ENCODE measurements at regions not wholly inside any gene's neighbourhood (a gene's known extent, or its start where the extent isn't known, plus 50 kb on each side); places are given as distances from the start of the nearest gene placed in this dataset.

GRCh38 chr2:240219208-240219890, 78.9 kb upstream of the OTOS start:
- no peaks in the 10 kb centered on the region for H3K9me3 ChIP-seq (replicated peaks; ENCODE audit: control insufficient read depth, insufficient read depth, low read length)
- in situ Hi-C loops (cut with MboI) (no loop called here), intact Hi-C loops (cut with micrococcal nuclease; ENCODE audit: unreplicated experiment) (no loop called here)
- no peak for FAIRE-seq
- H3K4me1 ChIP-seq (ENCODE audit: control insufficient read depth, insufficient read depth, low read length): no peaks in the 10 kb centered on the region
- H2AFZ ChIP-seq (ENCODE audit: control insufficient read depth, low read depth, low read length): no peak overlapping the region
- no peak for TF ChIP-seq FOS (IDR thresholded peaks at IDR 0.05; ENCODE audit: borderline replicate concordance, extremely low read depth, insufficient read length)
- TF ChIP-seq TAF1 (IDR thresholded peaks at IDR 0.05; ENCODE audit: borderline replicate concordance, low read depth, low read length): no peak
- TF ChIP-seq ATF2 (IDR thresholded peaks at IDR 0.05; ENCODE audit: low read length): no peak
- ChIA-PET RAD21 (ENCODE audit: unreplicated experiment) (no interaction called here), POLR2A (no interaction called here), SMC1A (ENCODE audit: uncharacterized antibody, unreplicated experiment) (no interaction called here), CTCF (no interaction called here)
- no TSS peak for BruUV-seq (replicated peaks)
- DNase-seq (ENCODE audit: low read depth, low spot score): no peak
- H3K9ac ChIP-seq (ENCODE audit: control insufficient read depth, insufficient read depth, low read length): no peak overlapping the region
- H3K4me2 ChIP-seq (ENCODE audit: control insufficient read depth, insufficient read depth): no peak overlapping the region
- ATAC-seq: no peak
- no peaks in the 10 kb centered on the region for H3K36me3 ChIP-seq (ENCODE audit: control insufficient read depth in 2 of 2, insufficient read depth in 2 of 2, low read length in 1 of 2)
- H3K27me3 ChIP-seq (replicated peaks in 1 of 2; ENCODE audit: control insufficient read depth in 2 of 2, insufficient read depth in 2 of 2, low read length in 1 of 2): no peaks in the 10 kb centered on the region; a peak in 2 of 4 replicates
- H3K4me3 ChIP-seq: no peak overlapping the region
- H4K20me1 ChIP-seq (ENCODE audit: control insufficient read depth, insufficient read depth): no peaks in the 10 kb centered on the region
- 54% methylated on average over 16 of the region's 16 CpGs for WGBS (ENCODE audit: insufficient coverage, insufficient replicate concordance, low lambda C conversion rate, missing lambda C conversion rate)
- no peak overlapping the region for H3K27ac ChIP-seq (ENCODE audit: control insufficient read depth, insufficient read depth)
- H3K79me2 ChIP-seq (ENCODE audit: control insufficient read depth, insufficient read depth, low read length): no peaks in the 10 kb centered on the region

- 0% methylated on average over 3 of the region's 3 CpGs for WGBS (ENCODE audit: insufficient coverage, insufficient replicate concordance, low lambda C conversion rate, missing lambda C conversion rate)
- Histone ChIP-seq H3K4me1 (ENCODE audit: control insufficient read depth, insufficient read depth, low read length) (no peaks in the 10 kb centered on the region), H2AFZ (ENCODE audit: control insufficient read depth, low read depth, low read length) (no peak overlapping the region), H3K79me2 (ENCODE audit: control insufficient read depth, insufficient read depth, low read length) (no peaks in the 10 kb centered on the region), H3K4me3 (no peak overlapping the region), H3K4me2 (ENCODE audit: control insufficient read depth, insufficient read depth) (no peak overlapping the region), H3K27ac (ENCODE audit: control insufficient read depth, insufficient read depth) (no peak overlapping the region), H3K27me3 (replicated peaks in 1 of 2; ENCODE audit: control insufficient read depth in 2 of 2, insufficient read depth in 2 of 2, low read length in 1 of 2) (no peaks in the 10 kb centered on the region; a peak in 2 of 4 replicates), H3K36me3 (ENCODE audit: control insufficient read depth in 2 of 2, insufficient read depth in 2 of 2, low read length in 1 of 2) (no peaks in the 10 kb centered on the region), H4K20me1 (ENCODE audit: control insufficient read depth, insufficient read depth) (no peaks in the 10 kb centered on the region), H3K9me3 (replicated peaks; ENCODE audit: control insufficient read depth, insufficient read depth, low read length) (no peaks in the 10 kb centered on the region), H3K9ac (ENCODE audit: control insufficient read depth, insufficient read depth, low read length) (no peak overlapping the region)
- DNase-seq (ENCODE audit: low read depth, low spot score): no peak
- in situ Hi-C loops (cut with MboI): no loop called here
- ATAC-seq: no peak
- no TSS peak for BruUV-seq (replicated peaks)
- CTCF ChIA-PET: no interaction called here
- RAD21 ChIA-PET (ENCODE audit: unreplicated experiment): no interaction called here
- SMC1A ChIA-PET (ENCODE audit: uncharacterized antibody, unreplicated experiment): interaction anchor here (0.6 kb wide), 1 partner anchor 34 kb away, joined by 3 read pairs; no protein-coding TSS in a partner anchor
- FAIRE-seq: no peak
- POLR2A ChIA-PET: interaction anchor here (0.6 kb wide), 1 partner anchor 936 kb away, joined by 3 read pairs; no protein-coding TSS in a partner anchor
- intact Hi-C loops (cut with micrococcal nuclease; ENCODE audit: unreplicated experiment): no loop called here
- no peak for TF ChIP-seq ELK1 (IDR thresholded peaks at IDR 0.05; ENCODE audit: low read depth, low read length)
- TF ChIP-seq, protein P1, sequence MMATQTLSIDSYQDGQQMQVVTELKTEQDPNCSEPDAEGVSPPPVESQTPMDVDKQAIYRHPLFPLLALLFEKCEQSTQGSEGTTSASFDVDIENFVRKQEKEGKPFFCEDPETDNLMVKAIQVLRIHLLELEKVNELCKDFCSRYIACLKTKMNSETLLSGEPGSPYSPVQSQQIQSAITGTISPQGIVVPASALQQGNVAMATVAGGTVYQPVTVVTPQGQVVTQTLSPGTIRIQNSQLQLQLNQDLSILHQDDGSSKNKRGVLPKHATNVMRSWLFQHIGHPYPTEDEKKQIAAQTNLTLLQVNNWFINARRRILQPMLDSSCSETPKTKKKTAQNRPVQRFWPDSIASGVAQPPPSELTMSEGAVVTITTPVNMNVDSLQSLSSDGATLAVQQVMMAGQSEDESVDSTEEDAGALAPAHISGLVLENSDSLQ (IDR thresholded peaks at IDR 0.05): no peak
- TF ChIP-seq, protein P2, sequence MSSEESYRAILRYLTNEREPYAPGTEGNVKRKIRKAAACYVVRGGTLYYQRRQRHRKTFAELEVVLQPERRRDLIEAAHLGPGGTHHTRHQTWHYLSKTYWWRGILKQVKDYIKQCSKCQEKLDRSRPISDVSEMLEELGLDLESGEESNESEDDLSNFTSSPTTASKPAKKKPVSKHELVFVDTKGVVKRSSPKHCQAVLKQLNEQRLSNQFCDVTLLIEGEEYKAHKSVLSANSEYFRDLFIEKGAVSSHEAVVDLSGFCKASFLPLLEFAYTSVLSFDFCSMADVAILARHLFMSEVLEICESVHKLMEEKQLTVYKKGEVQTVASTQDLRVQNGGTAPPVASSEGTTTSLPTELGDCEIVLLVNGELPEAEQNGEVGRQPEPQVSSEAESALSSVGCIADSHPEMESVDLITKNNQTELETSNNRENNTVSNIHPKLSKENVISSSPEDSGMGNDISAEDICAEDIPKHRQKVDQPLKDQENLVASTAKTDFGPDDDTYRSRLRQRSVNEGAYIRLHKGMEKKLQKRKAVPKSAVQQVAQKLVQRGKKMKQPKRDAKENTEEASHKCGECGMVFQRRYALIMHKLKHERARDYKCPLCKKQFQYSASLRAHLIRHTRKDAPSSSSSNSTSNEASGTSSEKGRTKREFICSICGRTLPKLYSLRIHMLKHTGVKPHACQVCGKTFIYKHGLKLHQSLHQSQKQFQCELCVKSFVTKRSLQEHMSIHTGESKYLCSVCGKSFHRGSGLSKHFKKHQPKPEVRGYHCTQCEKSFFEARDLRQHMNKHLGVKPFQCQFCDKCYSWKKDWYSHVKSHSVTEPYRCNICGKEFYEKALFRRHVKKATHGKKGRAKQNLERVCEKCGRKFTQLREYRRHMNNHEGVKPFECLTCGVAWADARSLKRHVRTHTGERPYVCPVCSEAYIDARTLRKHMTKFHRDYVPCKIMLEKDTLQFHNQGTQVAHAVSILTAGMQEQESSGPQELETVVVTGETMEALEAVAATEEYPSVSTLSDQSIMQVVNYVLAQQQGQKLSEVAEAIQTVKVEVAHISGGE (CRISPR knock-in tag; IDR thresholded peaks at IDR 0.05): no peak
- TF ChIP-seq SMARCA5 (IDR thresholded peaks at IDR 0.05): no peak
- no peak for TF ChIP-seq IRF4 (IDR thresholded peaks at IDR 0.05; ENCODE audit: low read depth, low read length)
- no peak for TF ChIP-seq WRNIP1 (IDR thresholded peaks at IDR 0.05; ENCODE audit: borderline replicate concordance, low read depth, low read length)
These were observed 79.9 kb upstream of the OTOS start for GRCh38 chr2:240220371-240220770.

Measured in GM12878 (cell line).